ENCODE measurements at regions not wholly inside any gene's neighbourhood (a gene's known extent, or its start where the extent isn't known, plus 50 kb on each side); places are given as distances from the start of the nearest gene placed in this dataset.
"Not testable (repeated sequence)": the region's sequence is repeated elsewhere in the genome, so short reads cannot be mapped to it uniquely, and the experiment has no call there.

GRCh38 chr14:87049950-87050349 lies 943.0 kb downstream of the GALC start:
- no peak for DNase-seq (ENCODE audit: low read depth)

GRCh38 chr14:87046960-87047359 lies 946.0 kb downstream of the GALC start:
- no peak for DNase-seq (ENCODE audit: low read depth)

GRCh38 chr14:87045956-87046355 lies 947.0 kb downstream of the GALC start:
- no peak for DNase-seq (ENCODE audit: low read depth)

- no peak for DNase-seq (ENCODE audit: low read depth)
Observed at GRCh38 chr14:87045246-87045645, 947.7 kb downstream of the GALC start.

- DNase-seq (ENCODE audit: low read depth) = no peak
Observed at GRCh38 chr14:87044807-87045206, 948.2 kb downstream of the GALC start.

- DNase-seq (ENCODE audit: low read depth) = no peak
Observed at GRCh38 chr14:87043667-87044200, 949.2 kb downstream of the GALC start.

GRCh38 chr14:87042354-87042753 lies 950.6 kb downstream of the GALC start:
- DNase-seq (ENCODE audit: low read depth) = no peak

GRCh38 chr14:87041290-87042020 lies 951.5 kb downstream of the GALC start:
- no peak for DNase-seq (ENCODE audit: low read depth)

GRCh38 chr14:87034680-87035079 lies 958.3 kb downstream of the GALC start:
- no peak for DNase-seq (ENCODE audit: low read depth)

- DNase-seq (ENCODE audit: low read depth) = no peak
Observed at GRCh38 chr14:87030197-87030596, 962.8 kb downstream of the GALC start.

- not testable (repeated sequence) for DNase-seq (ENCODE audit: low read depth)
Observed at GRCh38 chr14:87020106-87020505, 972.9 kb downstream of the GALC start.

- DNase-seq (ENCODE audit: low read depth) = no peak
Observed at GRCh38 chr14:87018294-87018693, 974.7 kb downstream of the GALC start.

- no peak for DNase-seq (ENCODE audit: low read depth)
Observed at GRCh38 chr14:87017335-87017734, 975.6 kb downstream of the GALC start.

GRCh38 chr14:87014856-87015255 lies 978.1 kb downstream of the GALC start:
- no peak for DNase-seq (ENCODE audit: low read depth)

- no peak for DNase-seq (ENCODE audit: low read depth)
Observed at GRCh38 chr14:87013583-87013982, 979.4 kb downstream of the GALC start.

GRCh38 chr14:87008965-87009364 lies 984.0 kb downstream of the GALC start:
- DNase-seq (ENCODE audit: low read depth) = no peak

- DNase-seq (ENCODE audit: low read depth) = no peak
Observed at GRCh38 chr14:87005280-87005679, 987.7 kb downstream of the GALC start.

GRCh38 chr14:87002776-87003175 lies 990.2 kb downstream of the GALC start:
- DNase-seq (ENCODE audit: low read depth) = no peak

GRCh38 chr14:87001333-87001732 lies 991.6 kb downstream of the GALC start:
- no peak for DNase-seq (ENCODE audit: low read depth)

- no peak for DNase-seq (ENCODE audit: low read depth)
Observed at GRCh38 chr14:87000081-87000480, 992.9 kb downstream of the GALC start.

- DNase-seq (ENCODE audit: low read depth) = no peak
Observed at GRCh38 chr14:86999036-86999435, 993.9 kb downstream of the GALC start.

- DNase-seq (ENCODE audit: low read depth) = no peak
Observed at GRCh38 chr14:86997271-86997670, 995.7 kb downstream of the GALC start.

GRCh38 chr14:86990396-86990795 lies 1002.6 kb downstream of the GALC start:
- no peak for DNase-seq (ENCODE audit: low read depth)

- no peak for DNase-seq (ENCODE audit: low read depth)
Observed at GRCh38 chr14:86989285-86989684, 1003.7 kb downstream of the GALC start.

All from amniotic epithelial cell (primary cell).